NT2/D1 (cell line): ENCODE measurements at regions not wholly inside any gene's neighbourhood (a gene's known extent, or its start where the extent isn't known, plus 50 kb on each side); places are given as distances from the start of the nearest gene placed in this dataset.

Experiments
- DNase-seq: peaks from one replicate; pipeline ENCODE4 v3.0.0-alpha.2; 2011; ENCODE audit warnings: low read depth, low spot score
- H3K27me3 ChIP-seq: 2 replicates; pipeline ENCODE4 v1.6.0; 2011; ENCODE audit warnings: mild to moderate bottlenecking; ENCODE audit not compliant: insufficient read length, insufficient read depth
- H3K36me3 ChIP-seq: 2 replicates; pipeline ENCODE4 v1.6.1; 2011; ENCODE audit warnings: mild to moderate bottlenecking, low read length, mixed read lengths; ENCODE audit not compliant: insufficient read depth, insufficient read length
- H3K4me1 ChIP-seq: 2 replicates; pipeline ENCODE4 v1.5.1; 2011; ENCODE audit not compliant: insufficient read depth, insufficient read length
- H3K4me3 ChIP-seq: 2 replicates; pipeline ENCODE4 v1.5.1; 2011; ENCODE audit warnings: low read depth; ENCODE audit not compliant: insufficient read length
- H3K9ac ChIP-seq: 2 replicates; pipeline ENCODE4 v1.6.0; 2011; ENCODE audit warnings: low read depth; ENCODE audit not compliant: insufficient read length
- H3K9me3 ChIP-seq: 2 replicates; pipeline ENCODE4 v1.5.1; 2011; ENCODE audit warnings: mild to moderate bottlenecking, low read length; ENCODE audit not compliant: insufficient read depth
- SUZ12 ChIP-seq: IDR thresholded peaks from 2 replicates; pipeline ENCODE4 v1.6.1; 2011; ENCODE audit not compliant: insufficient read length, insufficient read depth; ENCODE audit errors: extremely low read depth
- YY1 ChIP-seq: IDR thresholded peaks from 2 replicates; pipeline ENCODE4 v1.6.1; 2011; ENCODE audit not compliant: insufficient read length, insufficient read depth
- ZNF274 ChIP-seq: IDR thresholded peaks from 2 replicates; pipeline ENCODE4 v1.6.1; 2011; ENCODE audit warnings: mild to moderate bottlenecking, low read depth, low read length

- Histone ChIP-seq H3K36me3 (no peaks in the 10 kb centered on the region), H3K27me3 (no peaks in the 10 kb centered on the region), H3K4me1 (no peaks in the 10 kb centered on the region), H3K4me3 (no peak overlapping the region), H3K9ac (no peak overlapping the region), H3K9me3 (no peaks in the 10 kb centered on the region)
- TF ChIP-seq YY1, result no peak
- no peak for TF ChIP-seq ZNF274
- DNase-seq, result no peak
These were observed 193.5 kb upstream of the PCDH17 start for GRCh38 chr13:57438072-57438471.

DNA sequence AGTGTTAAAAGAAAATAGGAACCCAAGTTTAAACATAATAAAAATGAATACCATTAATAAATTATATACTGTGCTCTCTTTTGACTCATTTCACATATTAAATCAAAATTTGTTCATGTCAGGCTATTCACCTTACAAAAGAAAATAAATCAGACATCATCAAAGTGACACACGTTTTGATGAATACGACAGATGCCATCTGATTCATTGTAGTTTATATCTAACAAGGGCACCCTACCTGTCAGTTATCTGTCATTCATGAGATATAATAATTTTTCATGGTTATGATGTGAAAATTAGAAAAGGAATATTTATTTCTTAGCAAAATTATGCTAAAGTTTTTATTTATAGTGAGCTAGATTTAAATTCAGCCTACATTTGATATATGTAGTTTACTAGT lies 188.1 kb upstream of the PCDH17 start:
- TF ChIP-seq YY1 (no peak), SUZ12 (no peak), ZNF274 (no peak)
- Histone ChIP-seq H3K9ac (no peak overlapping the region), H3K27me3 (no peaks in the 10 kb centered on the region), H3K4me1 (no peaks in the 10 kb centered on the region), H3K36me3 (no peaks in the 10 kb centered on the region), H3K9me3 (no peaks in the 10 kb centered on the region), H3K4me3 (no peak overlapping the region)
- DNase-seq, result no peak

- Histone ChIP-seq H3K9ac (no peak overlapping the region), H3K9me3 (no peaks in the 10 kb centered on the region), H3K27me3 (no peaks in the 10 kb centered on the region), H3K4me3 (no peak overlapping the region), H3K36me3 (no peaks in the 10 kb centered on the region), H3K4me1 (no peaks in the 10 kb centered on the region)
- no peak for DNase-seq
- TF ChIP-seq SUZ12 (no peak), ZNF274 (no peak)
These were observed 181.2 kb upstream of the PCDH17 start for GRCh38 chr13:57450356-57450755.

DNA sequence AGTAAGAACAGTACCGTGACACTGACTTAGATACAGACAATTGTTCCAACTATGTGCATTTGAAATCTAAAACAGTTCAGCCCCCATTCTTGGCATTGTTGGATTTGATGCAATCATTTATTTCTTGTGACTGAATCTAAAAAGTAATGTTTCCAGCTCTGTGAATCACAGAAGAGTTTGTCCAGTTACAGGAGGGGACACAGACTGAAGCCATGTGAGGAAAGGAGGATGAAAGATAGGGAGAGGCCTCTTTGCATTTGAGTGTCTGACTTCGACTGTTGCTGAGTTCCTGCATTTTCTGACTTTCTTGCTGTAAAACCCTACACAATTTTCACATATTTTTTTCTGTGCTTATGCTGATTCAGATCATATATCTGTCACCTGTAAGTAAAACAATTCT lies 179.3 kb upstream of the PCDH17 start:
- H3K27me3 ChIP-seq, result no peaks in the 10 kb centered on the region
- DNase-seq, result no peak
- H3K9me3 ChIP-seq, result no peaks in the 10 kb centered on the region
- no peak overlapping the region for H3K9ac ChIP-seq
- TF ChIP-seq SUZ12 (no peak), ZNF274 (no peak), YY1 (no peak)
- no peaks in the 10 kb centered on the region for H3K36me3 ChIP-seq
- H3K4me3 ChIP-seq, result no peak overlapping the region
- H3K4me1 ChIP-seq, result no peaks in the 10 kb centered on the region

DNA sequence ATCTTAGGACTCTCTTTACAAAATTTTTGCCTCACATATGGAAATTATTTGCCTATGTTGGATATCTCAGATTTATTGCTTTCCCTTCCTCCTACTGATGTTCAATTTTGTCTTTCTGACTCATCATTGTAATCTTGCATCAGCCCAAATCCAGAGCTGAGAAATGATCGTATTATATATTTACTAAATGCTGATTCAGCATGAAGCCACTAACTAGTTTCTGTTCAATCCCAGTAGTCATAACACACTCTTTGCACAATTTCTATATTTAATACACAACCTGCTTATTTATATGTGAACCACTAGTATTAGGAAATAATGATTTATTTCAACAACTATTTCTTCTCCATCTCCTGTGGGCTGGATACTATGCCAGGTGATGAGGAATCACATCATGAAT lies 161.1 kb upstream of the PCDH17 start:
- no peaks in the 10 kb centered on the region for H3K4me1 ChIP-seq
- no peak for TF ChIP-seq SUZ12
- no peak for TF ChIP-seq ZNF274
- no peak for TF ChIP-seq YY1
- H3K9ac ChIP-seq, result no peak overlapping the region
- no peaks in the 10 kb centered on the region for H3K27me3 ChIP-seq
- H3K36me3 ChIP-seq, result no peaks in the 10 kb centered on the region
- DNase-seq, result no peak
- H3K9me3 ChIP-seq, result no peaks in the 10 kb centered on the region
- H3K4me3 ChIP-seq, result no peak overlapping the region

DNA sequence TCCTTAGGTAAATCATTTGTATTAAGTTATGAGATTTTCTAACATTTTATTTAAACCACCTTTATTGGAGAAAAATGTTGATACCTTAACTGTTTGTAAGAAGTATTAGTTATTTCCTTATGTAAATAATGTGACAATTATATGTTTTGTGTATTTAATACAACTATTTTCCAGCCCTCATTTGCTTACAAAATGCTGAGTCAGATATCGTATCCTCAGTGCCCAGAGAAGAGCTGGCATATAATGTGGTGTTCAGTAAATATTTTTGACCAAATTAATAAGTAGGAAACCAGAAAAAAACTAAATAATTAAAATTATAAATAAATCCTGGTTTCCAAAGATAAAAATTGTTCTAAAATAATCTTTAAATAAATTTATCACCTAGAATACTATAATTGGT lies 140.2 kb upstream of the PCDH17 start:
- DNase-seq, result no peak
- H3K27me3 ChIP-seq, result no peaks in the 10 kb centered on the region
- no peak overlapping the region for H3K9ac ChIP-seq

GRCh38 chr13:57507752-57508463 lies 123.6 kb upstream of the PCDH17 start:
- Histone ChIP-seq H3K9me3 (no peaks in the 10 kb centered on the region), H3K27me3 (no peaks in the 10 kb centered on the region), H3K36me3 (no peaks in the 10 kb centered on the region), H3K4me3 (no peak overlapping the region), H3K9ac (no peak overlapping the region), H3K4me1 (no peaks in the 10 kb centered on the region)
- no peak for DNase-seq
- TF ChIP-seq YY1, result no peak
- TF ChIP-seq ZNF274, result no peak
- TF ChIP-seq SUZ12, result no peak

More for the DNA sequence above, 140.2 kb upstream of the PCDH17 start:
- H3K9me3 ChIP-seq, result no peaks in the 10 kb centered on the region
- TF ChIP-seq SUZ12 (no peak), YY1 (no peak), ZNF274 (no peak)
- H3K4me1 ChIP-seq, result no peaks in the 10 kb centered on the region
- H3K36me3 ChIP-seq, result no peaks in the 10 kb centered on the region
- H3K4me3 ChIP-seq, result no peak overlapping the region

DNA sequence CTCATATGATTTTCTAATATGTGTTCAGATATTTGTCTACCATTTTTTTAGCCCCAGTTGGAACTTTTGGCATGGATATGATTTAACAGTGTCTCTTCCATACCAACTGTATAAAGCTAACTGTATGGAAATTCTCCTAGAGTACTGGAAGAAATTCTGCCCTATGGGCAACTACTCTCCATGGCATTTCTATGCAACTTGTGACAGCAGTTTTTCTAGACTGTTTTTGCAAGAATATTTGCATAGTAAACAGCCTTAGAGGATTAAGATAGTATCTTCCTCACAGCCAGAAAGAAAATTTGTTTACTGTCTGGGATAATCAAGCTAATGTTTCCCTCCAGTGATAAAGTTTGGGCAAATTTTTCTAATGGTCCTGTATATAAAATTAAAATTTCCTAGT lies 119.9 kb upstream of the PCDH17 start:
- no peak overlapping the region for H3K9ac ChIP-seq
- H3K4me1 ChIP-seq, result no peaks in the 10 kb centered on the region
- TF ChIP-seq YY1 (no peak), ZNF274 (no peak), SUZ12 (no peak)
- no peak for DNase-seq
- no peak overlapping the region for H3K4me3 ChIP-seq
- H3K9me3 ChIP-seq, result no peaks in the 10 kb centered on the region
- no peaks in the 10 kb centered on the region for H3K36me3 ChIP-seq
- no peaks in the 10 kb centered on the region for H3K27me3 ChIP-seq
